Skeletal muscle cell (primary cell): ENCODE measurements at regions not wholly inside any gene's neighbourhood (a gene's known extent, or its start where the extent isn't known, plus 50 kb on each side); places are given as distances from the start of the nearest gene placed in this dataset.
A peak's percentile ranks its signal among the peaks of the same experiment; 100 is the strongest.

Experiments
- DNase-seq: peaks from one replicate; pipeline ENCODE4 v3.0.0-alpha.2; 2010; ENCODE audit warnings: low read depth
- H3K4me3 ChIP-seq: 2 replicates; pipeline ENCODE4 v1.5.1; 2011; ENCODE audit warnings: low read depth, mild to moderate bottlenecking, control low read depth, low read length, moderate library complexity

DNA sequence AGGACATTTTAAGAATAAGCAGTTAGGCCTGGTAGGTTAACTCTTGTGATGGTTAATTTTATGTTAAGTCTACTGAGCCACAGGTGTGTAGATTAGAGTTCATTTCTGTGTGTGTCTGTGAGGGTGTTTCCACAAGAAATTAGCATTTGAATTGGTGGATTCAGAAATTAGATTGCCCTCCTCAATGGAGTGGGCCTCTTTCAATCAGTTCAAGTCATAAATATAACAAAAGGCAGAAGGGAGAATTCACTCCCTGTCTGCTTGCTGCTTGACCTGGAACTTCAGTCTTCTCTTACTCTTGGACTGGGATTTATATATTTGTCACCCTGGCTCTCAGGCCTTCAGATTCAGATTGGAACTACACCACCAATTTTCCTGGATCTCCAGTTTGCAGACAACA lies 55.3 kb upstream of the POM121L12 start:
- H3K4me3 ChIP-seq: no peak overlapping the region
- DNase-seq: no peak

DNA sequence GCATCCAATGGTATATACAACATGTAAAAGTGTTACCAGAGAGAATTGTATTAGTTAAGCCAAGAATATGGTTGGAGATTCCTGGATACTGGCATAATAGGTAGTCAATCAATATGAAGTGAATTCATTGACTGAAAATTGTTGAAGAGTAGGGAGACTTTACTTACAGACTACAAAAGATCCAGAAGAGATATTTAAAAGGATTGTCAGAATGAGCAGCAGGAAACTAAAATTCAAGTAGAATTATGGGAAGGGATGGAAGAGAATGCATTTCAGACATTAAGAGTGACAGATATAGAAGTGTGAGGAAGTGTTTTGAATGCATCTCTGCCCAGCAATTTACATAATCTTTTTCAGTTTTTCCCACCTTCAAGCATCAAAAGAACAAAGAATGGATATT lies 62.3 kb upstream of the POM121L12 start:
- no peak for DNase-seq
- no peak overlapping the region for H3K4me3 ChIP-seq

DNA sequence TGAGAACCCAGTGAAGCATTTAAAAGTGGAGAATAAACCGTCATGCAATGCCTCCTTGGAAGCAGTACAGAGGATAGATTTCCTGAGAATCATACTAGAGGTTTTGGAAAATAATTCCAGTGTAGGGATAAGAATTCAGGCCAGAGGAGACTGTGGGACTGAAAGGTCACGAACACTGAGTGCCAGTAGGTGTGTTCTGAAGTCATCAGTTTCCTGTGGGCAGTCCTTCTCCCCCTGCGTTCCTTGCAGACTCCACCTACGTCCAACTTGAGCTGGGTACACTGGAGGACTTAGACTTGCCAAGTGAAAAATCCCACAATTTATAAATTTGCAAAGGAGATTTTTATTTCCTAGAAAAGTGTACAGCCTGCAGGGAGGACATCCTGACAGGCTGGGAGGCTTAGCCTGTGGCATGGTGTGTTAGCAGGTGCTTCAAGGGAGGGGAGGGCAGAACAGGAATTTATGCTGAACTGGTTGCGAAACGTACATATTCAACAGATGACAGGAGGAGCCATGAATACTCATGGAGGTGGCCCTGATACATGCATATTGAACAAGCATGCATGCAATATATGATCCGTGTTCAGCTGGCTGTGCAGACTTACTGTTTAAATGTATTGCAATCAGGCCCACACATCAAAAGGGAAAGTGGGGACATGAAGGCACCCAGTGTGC lies 72.9 kb upstream of the POM121L12 start:
- no peak for DNase-seq
- H3K4me3 ChIP-seq: no peak overlapping the region

DNA sequence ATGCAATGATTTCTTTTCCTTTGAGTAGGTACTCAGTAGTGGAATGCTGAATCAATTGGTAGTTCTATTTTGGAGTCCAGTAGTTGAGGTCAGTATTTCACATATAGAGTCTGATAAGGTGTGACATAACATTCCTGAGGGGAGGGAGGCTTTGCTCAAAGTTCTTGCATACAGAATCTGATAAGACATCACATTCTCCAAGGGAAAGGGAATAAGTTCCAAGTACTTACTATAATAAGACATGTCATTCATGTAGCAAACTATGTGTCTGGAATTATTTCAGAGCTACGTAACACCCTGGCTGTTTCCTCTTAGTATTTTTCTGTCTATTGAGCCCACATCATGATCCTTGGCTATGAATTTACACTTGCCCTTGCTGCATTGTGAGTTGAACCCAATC lies 74.3 kb upstream of the POM121L12 start:
- DNase-seq: no peak

DNA sequence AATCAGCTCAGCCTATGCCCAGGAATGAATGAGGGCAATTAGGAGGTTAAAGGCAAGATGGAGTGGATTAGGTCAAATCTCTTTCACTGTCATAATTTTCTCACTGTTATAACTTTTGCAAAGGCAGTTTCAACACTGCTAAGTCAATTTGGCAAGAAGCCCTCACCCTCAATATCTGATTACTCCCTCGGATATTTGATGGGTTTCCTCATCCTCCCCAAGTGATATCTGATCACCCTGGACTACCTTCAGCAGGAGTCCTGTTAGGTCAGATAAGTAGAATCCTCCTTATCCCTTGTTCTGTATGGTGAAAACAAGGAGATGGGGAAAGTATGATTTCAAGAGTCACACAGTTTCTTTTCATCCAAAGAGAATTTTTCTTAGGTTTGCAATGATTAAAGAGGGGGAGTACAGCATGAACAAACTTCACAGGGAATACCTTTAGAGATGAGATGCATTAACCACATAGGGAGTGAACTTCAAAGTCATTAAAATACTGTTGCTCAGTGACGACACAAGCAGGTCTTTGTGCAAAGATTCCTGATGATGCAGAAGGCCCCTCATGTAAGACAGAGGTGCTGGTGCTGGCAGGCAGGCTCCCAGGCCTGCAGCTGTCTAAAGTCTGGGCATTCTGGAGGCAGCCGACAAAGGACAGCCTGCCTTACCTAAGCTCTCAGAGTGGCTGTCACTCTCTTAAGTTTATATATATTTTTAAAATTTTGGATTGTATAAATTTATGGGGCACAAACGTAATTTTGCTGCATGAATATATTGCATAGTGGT lies 75.4 kb upstream of the POM121L12 start:
- no peak overlapping the region for H3K4me3 ChIP-seq
- no peak for DNase-seq

More for the DNA sequence above, 74.3 kb upstream of the POM121L12 start:
- no peak overlapping the region for H3K4me3 ChIP-seq

DNA sequence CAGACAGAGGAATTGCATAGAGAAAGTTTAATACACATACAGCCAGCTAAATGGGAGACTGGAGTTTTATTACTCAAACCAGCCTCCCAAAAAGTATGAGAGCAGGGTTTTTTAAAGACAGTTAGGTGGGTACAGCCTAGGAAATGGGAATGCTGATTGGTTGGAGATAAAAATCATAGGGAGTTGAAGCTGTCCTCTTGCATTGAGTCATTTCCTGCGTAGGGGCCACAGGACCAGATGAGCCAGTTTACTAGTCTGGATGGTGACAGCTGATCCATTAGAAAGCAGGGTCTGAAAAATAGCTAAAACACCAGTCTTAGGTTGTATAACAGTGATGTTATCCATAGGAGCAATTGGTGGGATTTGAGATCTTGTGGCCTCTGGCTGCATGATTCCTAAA lies 76.1 kb upstream of the POM121L12 start:
- no peak overlapping the region for H3K4me3 ChIP-seq

DNA sequence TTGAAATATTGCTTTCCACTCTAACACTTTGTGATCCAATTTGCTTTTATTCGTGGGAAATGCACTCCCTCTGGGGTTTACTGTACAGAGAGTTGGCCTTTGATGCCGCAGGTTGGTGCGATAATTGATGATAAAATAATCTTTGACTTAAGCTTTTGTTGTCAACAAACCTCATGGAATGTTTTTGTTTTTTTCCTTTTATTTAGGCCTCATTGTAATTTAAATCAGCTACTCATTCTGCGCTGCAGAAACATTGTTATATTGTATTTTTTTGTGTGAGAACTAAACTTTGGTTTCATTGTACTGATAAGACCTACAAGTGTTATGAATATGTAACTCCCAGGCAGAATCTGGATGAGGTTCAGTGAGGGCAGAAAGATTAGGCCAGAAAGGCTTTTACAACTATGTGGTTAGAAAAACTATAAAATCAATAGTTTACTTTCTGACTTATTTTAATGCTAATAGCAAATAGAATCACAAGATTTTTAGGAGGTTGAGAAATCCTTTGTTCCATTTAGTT lies 76.8 kb upstream of the POM121L12 start:
- no peak overlapping the region for H3K4me3 ChIP-seq
- no peak for DNase-seq

More for the DNA sequence above, 76.1 kb upstream of the POM121L12 start:
- no peak for DNase-seq

DNA sequence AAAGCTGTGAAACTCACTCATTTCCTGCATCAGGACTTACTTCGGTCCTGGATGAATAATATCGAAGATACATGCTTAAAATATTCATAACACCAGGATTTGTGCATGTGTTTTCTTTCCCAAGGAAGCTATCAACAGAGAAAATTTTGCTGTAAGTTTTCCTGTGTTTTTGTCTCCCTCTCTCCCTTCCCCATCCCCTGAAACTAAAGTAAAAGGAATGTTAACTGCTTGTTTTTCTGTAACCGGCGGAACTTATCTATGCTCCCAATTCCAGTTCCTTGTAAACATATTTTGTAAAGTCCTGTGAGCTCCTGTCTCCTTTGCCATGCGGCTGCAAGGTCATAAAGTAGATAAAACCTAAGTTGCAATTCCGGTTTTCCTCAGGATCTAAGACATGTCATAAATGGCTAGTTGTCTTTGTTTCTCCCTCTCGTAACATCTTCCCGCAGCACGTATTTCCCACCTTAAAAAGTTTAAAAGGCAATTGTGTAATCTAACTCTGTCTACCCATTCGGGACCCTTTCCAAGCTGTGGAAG lies 79.0 kb upstream of the POM121L12 start:
- H3K4me3 ChIP-seq: no peak overlapping the region
- no peak for DNase-seq

DNA sequence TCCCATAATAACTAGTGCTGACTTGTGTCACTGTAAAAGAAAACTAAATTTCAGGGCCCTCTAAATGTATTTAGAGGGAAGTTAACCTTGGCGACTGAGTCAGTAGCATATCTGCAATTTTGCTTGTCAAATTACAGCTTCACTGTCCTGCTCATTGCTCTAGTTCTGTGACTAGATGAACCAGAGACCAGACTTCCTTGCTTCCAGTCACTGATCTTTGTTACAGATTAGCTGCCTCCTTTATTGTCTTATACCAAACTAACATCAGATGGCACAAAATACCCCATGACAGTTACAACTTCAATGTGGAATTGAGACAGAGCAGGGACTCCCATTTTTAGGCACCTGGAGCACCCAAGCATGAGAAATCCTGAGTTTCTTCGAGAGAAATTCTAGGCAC lies 79.9 kb upstream of the POM121L12 start:
- DNase-seq: no peak
- no peak overlapping the region for H3K4me3 ChIP-seq

DNA sequence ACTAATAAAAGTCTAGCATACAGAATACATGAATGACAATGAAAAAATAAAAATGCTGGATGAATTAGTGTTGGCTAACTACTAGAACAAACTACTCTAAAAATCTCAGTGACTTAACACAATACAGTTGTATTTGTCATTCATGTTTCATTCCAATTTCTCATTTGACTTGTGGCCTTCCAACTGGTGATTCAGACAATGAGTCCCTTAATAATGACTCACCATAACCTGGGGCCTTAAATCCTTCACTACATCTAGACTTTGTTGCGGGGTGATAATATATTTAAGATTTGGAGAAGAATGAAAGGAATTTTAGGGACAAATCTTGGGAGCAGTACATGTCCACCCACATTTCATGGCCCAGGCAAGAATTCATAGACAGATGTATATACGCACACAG lies 90.5 kb upstream of the POM121L12 start:
- H3K4me3 ChIP-seq: no peak overlapping the region
- DNase-seq: peak; percentile 1

DNA sequence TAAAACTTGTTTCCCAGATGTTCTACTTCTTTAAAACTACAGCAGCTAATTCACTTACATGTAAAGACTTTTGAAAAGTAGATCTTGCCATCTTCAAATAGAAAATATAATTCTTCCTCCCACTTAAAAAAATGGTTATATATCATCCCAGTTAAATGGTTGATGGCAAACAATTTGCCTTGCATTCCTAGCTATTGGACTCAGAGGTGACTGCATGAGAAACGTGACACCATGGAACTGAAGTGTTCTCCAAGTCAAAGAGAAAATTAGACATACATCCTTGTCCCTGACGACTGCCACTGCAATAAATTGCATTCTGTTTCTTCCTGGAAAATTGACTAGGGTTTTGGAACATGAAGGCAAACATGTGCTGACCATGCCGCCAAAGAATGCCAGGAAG lies 95.0 kb upstream of the POM121L12 start:
- H3K4me3 ChIP-seq: no peak overlapping the region
- no peak for DNase-seq

DNA sequence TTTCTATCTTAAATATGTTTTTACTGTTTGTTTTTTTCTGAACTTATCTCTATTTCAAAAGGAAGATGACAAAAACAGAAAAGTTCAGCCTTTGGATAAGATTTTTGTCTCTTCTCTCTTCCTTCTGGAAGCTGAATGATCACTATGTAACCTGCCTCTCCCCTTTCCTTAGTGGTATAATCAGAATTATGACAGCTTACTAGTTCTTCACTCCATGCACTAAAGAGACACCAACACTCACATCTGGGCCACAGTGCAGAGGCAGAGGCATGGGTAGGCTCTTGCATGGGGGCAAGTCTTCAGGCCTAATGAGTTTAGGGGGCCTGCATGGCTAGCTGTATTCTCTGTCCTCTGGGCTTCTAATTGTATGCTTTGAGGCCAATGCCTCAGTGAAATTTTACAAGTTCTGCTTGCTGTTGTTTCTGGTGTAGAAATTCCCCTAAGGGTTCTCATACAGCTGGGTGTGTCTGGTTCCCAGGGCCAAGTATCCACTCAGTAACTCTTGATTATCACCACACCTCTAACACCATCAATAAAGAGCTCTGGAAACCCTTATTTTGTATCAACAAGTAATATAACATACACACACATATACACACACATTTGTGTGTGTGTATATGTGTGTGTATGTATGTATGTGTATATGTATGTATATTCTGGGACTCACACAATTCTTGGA lies 96.8 kb upstream of the POM121L12 start:
- H3K4me3 ChIP-seq: no peak overlapping the region

DNA sequence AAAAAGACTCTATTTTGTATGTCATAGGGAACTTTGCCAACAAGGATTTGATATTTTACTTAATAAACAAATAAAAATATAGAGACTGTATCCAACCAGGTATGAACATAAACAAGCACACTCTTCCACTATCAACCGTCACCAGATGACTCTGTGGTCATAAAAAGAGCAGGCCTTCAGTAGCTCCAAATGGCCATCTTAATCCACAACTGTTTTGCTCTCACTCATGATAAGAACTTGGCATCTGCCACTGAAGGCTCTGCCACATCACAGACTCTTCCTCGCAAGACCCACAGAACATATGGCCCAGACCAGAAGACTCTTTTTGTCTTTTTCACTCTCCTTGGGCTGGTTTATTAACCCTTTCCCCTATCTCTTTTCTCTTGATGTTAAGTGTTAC lies 98.7 kb upstream of the POM121L12 start:
- no peak for DNase-seq
- H3K4me3 ChIP-seq: no peak overlapping the region

More for the DNA sequence above, 96.8 kb upstream of the POM121L12 start:
- no peak for DNase-seq

DNA sequence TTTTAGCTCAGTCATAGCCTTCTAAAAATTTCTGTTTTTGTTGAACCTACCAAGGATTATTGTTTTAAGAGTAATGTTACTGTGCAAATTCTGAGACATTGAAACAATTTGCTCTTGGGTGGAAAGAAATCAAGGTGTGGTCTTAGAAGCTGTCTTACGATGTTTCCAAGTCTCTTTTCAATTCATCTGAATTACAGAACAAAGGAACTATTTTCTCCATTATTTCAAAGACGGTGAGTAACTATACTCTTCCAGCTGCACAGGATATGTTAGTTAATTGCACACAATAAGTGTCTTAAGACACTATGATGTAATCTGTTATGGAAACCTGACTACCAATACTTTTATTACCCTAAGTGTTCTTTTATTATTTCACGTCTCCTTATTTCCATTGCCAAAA lies 106.8 kb upstream of the POM121L12 start:
- DNase-seq: no peak
- H3K4me3 ChIP-seq: no peak overlapping the region

DNA sequence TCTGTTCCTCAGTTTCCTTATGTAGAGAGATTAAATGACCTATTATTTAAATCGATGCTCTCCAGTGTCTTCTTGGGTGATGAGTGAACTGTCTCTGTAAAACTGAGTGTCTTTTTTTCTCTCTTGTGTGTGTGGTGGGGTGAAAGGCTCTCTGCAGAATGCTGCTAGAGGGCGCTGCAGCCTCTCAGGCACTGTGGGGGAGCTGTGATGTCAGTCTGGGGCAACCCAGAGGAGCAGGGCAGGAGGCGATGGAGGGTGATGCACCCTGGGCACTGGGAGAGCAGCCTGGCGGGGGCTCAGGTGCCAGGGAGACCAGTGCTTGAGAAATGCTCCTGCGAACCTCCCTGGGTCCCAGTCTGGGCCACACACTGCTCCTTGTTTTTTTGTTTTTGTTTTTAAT lies 110.1 kb upstream of the POM121L12 start:
- H3K4me3 ChIP-seq: no peak overlapping the region
- DNase-seq: no peak

DNA sequence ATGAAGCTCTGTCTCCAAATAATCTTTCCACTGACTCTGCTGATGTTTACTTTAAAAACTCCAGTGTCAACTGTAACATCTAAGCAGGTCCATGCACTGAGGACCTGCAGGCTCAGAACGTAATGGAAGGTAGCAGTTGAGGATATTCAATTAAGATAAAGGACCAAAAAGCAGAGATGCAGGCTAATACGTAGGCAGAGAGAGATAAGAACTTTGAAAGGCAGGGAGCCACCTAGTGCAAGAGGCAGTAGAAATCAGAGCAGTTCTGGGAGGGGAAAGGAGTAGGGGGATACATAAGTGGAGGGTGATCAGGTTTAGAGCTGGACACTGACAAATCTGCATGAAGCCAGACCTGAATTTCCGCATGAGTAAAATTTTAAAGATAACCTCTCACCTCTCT lies 114.5 kb upstream of the POM121L12 start:
- DNase-seq: no peak
- no peak overlapping the region for H3K4me3 ChIP-seq

DNA sequence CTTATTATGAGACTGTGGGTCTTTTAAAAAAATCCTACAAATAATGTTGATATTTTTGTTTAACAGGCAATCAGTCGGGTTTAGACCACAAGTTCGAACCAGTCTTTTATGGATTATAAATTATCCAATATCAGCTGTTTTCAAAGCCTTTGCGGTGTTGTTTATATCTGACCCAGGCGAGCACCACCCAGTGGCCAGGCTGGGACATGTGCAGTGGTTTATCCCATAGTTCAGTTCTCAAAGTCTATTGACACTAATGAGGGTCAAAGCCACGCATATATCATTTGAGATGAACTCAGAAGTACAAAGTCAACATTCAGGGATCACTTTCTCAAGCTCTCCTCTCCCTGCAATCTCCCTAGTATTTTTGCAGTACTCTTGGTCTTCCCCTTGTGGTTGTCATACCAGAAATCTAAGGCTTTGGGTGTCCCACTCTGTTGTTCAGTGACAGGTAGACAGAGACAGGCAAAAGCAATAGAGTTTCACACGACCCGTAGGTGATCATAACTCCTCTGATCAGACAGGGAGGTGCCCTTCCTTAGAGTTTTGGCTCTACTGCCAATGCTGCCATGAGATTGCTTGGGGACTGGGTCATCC lies 117.4 kb upstream of the POM121L12 start:
- no peak overlapping the region for H3K4me3 ChIP-seq
- DNase-seq: no peak

DNA sequence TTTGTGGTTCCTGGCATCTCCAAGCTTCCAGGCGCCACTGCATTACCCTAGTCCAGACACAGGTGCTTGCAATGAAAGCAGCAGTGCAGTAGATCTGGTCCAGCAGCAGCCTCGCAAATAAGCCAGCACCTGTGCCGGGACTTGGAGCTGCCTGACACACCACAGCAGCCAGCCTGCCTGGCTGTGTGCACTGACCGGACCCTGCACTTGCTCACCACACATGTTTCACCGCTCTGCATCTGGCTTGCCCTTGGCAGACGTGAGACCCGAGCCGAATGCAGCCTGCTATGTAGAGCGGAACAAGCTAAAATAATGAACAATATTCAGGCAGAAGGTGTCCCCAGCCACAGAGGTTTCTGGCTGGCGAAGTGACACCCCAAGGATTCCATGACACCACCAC lies 123.6 kb upstream of the POM121L12 start:
- H3K4me3 ChIP-seq: no peak overlapping the region
- DNase-seq: no peak

DNA sequence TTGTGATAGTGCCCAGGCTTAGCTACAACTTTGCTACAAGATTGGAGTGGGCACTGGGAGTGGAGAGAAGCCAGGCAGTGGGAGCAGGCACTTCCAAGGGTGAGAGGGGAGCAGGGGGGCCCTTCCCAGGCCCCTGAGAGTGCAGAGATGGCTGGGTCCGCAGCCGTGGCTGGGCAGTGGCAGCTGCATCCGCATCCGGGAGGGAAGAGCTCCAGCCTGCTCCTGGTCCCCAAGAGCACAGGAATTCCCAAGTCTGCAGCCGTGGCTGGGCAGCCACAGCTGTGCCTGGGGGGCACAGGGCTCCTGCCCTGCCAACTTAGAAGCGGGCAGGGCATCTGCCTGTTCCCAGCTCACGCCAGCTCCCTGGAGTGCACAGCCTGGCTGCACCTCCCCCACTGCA lies 124.1 kb upstream of the POM121L12 start:
- no peak overlapping the region for H3K4me3 ChIP-seq
- no peak for DNase-seq

DNA sequence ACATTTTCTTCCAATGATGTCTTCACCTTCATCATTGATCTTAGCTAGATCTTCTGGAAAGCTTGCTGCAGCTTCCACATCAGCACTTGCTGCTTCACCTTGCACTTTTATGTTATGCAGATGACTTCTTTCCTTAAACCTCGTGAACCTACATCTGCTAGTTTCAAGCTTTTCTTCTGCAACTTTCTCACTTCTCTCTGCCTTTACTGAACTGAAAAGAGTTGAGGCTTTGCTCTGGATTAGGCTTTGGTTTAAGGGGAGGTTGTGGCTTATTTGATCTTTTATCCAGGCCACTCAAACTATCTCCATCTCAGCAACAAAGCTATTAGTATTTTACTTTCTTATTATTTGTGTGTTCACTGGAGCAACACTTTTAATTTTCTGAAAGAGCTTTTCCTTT lies 125.5 kb upstream of the POM121L12 start:
- no peak for DNase-seq
- no peak overlapping the region for H3K4me3 ChIP-seq
